Endothelial cell (in vitro differentiated cells): ENCODE measurements at regions not wholly inside any gene's neighbourhood (a gene's known extent, or its start where the extent isn't known, plus 50 kb on each side); places are given as distances from the start of the nearest gene placed in this dataset.
"Not testable (repeated sequence)": the region's sequence is repeated elsewhere in the genome, so short reads cannot be mapped to it uniquely, and the experiment has no call there.

ENCODE experiments used
- DNase-seq: peaks from one replicate; pipeline ENCODE4 v3.0.0; 2021; ENCODE audit warnings: low spot score
- H3K27ac Mint-ChIP-seq: one replicate; pipeline ENCODE4 v1.8.0; 2021; ENCODE audit warnings: mixed read lengths, inconsistent platforms; ENCODE audit not compliant: unreplicated experiment
- H3K27me3 Mint-ChIP-seq: one replicate; pipeline ENCODE4 v1.8.0; 2021; ENCODE audit warnings: mild to moderate bottlenecking, moderate library complexity, mixed read lengths, inconsistent platforms; ENCODE audit not compliant: unreplicated experiment
- H3K36me3 Mint-ChIP-seq: one replicate; pipeline ENCODE4 v1.8.0; 2021; ENCODE audit warnings: mild to moderate bottlenecking, low read depth, mixed read lengths, inconsistent platforms; ENCODE audit not compliant: unreplicated experiment
- H3K4me1 Mint-ChIP-seq: one replicate; pipeline ENCODE4 v1.8.0; 2021; ENCODE audit warnings: mild to moderate bottlenecking, mixed read lengths, inconsistent platforms; ENCODE audit not compliant: unreplicated experiment
- H3K4me3 Mint-ChIP-seq: one replicate; pipeline ENCODE4 v1.8.0; 2021; ENCODE audit warnings: mild to moderate bottlenecking, mixed read lengths, inconsistent platforms; ENCODE audit not compliant: unreplicated experiment
- H3K9me3 Mint-ChIP-seq: one replicate; pipeline ENCODE4 v1.8.0; 2021; ENCODE audit warnings: mixed read lengths, inconsistent platforms; ENCODE audit not compliant: unreplicated experiment
- TF ChIP-seq, protein P1 (sequence below): fragments of 200-600 bp; sonication (generic); IDR thresholded peaks from one replicate; pipeline ENCODE4 v1.5.0; 2021; ENCODE audit warnings: antibody characterized with exemption; ENCODE audit not compliant: unreplicated experiment

DNA sequence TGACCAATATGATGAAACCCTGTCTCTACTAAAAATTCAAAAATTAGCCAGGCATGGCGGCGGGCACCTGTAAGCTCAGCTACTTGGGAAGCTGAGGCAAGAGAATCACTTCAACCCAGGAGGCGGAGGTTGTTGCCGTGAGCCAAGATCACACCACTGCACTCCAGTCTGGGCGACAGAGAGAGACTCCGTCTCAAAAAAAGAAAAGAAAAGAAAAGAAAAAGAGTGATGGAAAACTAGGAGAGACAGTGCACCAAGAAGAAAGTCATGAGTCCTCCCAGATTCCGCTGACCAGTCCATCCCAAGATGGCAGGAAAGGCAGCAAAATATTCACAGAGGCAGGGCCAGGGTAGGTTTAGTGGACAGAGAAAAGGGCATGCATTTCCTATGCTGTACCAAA lies 226.9 kb downstream of the ASMT start:
- H3K4me1 Mint-ChIP-seq: no peaks in the 10 kb centered on the region
- H3K27me3 Mint-ChIP-seq: no peaks in the 10 kb centered on the region
- H3K4me3 Mint-ChIP-seq: no peak overlapping the region
- TF ChIP-seq, protein P1, sequence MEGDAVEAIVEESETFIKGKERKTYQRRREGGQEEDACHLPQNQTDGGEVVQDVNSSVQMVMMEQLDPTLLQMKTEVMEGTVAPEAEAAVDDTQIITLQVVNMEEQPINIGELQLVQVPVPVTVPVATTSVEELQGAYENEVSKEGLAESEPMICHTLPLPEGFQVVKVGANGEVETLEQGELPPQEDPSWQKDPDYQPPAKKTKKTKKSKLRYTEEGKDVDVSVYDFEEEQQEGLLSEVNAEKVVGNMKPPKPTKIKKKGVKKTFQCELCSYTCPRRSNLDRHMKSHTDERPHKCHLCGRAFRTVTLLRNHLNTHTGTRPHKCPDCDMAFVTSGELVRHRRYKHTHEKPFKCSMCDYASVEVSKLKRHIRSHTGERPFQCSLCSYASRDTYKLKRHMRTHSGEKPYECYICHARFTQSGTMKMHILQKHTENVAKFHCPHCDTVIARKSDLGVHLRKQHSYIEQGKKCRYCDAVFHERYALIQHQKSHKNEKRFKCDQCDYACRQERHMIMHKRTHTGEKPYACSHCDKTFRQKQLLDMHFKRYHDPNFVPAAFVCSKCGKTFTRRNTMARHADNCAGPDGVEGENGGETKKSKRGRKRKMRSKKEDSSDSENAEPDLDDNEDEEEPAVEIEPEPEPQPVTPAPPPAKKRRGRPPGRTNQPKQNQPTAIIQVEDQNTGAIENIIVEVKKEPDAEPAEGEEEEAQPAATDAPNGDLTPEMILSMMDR: no peak
- DNase-seq: no peak
- H3K27ac Mint-ChIP-seq: no peak overlapping the region
- H3K9me3 Mint-ChIP-seq: peaks cover 8% of the 10 kb centered on the region
- H3K36me3 Mint-ChIP-seq: no peaks in the 10 kb centered on the region

DNA sequence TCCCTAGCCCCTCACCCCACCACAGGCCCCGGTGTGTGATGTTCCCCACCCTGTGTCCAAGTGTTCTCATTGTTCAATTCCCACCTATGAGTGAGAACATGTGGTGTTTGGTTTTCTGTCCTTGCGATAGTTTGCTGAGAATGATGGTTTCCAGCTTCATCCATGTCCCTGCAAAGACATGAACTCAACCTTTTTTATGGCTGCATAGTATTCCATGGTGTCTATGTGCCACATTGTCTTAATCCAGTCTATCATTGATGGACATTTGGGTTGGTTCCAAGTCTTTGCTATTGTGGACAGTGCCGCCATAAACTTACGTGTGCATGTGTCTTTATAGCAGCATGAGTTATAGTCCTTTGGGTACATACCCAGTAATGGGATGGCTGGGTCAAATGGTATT lies 232.1 kb downstream of the ASMT start:
- H3K4me1 Mint-ChIP-seq, H3K4me3 Mint-ChIP-seq, H3K9me3 Mint-ChIP-seq, DNase-seq, H3K27ac Mint-ChIP-seq, H3K36me3 Mint-ChIP-seq, H3K27me3 Mint-ChIP-seq: not testable (repeated sequence)

DNA sequence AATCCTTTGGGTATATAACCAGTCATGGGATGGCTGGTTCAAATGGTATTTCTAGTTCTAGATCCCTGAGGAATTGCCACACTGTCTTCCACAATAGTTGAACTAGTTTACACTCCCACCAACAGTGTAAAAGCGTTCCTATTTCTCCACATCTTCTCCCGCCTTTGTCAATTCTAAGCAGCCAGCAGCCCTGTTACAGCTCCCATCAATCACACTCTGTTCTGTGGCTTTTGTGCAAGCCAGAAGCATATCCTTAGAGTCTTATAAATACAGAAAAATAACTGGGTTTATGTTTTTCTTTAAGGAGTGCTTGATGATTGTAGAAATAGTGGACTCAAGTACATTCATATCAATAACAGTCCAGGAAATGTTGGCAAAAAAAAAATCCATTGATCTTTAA lies 232.9 kb downstream of the ASMT start:
- not testable (repeated sequence) for H3K4me1 Mint-ChIP-seq, H3K9me3 Mint-ChIP-seq, H3K4me3 Mint-ChIP-seq, H3K27me3 Mint-ChIP-seq, H3K27ac Mint-ChIP-seq, H3K36me3 Mint-ChIP-seq, DNase-seq

DNA sequence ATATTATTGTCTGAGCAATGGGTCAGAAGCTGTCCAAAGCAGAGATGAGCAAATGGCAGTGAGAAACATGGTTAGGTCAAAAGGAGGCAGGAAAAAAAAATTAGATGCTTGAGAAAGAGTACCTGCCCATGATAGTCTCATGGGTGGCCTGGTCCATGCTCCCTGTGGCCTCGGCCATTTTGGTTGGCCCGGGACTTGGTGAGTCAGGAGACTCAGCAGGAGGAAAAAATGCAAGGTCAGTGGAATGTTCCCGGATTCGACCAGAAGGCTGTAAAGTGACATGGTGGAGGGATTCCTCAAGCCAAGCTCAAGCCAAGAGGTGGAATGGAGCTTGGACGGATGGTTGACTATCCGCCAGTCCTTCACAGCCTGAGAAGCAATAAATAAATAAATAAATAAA lies 236.7 kb downstream of the ASMT start:
- no peak overlapping the region for H3K27ac Mint-ChIP-seq
- TF ChIP-seq, protein P1: no peak

DNA sequence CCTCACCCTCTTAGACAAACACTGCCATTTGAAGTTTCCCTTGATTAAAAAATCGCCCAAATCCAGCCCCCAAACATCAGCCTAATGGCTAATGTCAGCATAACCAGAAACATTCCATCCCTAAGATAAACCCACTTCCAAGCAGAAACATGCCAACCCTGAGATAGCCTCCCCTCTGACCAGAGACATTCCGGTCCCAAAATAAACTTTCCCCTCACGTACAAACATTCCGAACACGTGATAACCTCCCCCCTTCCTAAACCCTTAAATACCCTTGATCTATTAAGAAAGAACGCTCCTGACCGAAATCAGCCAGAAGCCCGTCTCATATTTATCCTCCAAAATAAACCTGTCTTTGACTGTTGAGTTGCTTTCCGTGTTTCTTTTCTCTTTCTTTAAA lies 237.2 kb downstream of the ASMT start:
- no peak overlapping the region for H3K4me3 Mint-ChIP-seq

More for the DNA sequence above, 236.7 kb downstream of the ASMT start:
- H3K27me3 Mint-ChIP-seq: no peaks in the 10 kb centered on the region
- H3K9me3 Mint-ChIP-seq: no peaks in the 10 kb centered on the region
- DNase-seq: no peak
- peaks cover 4% of the 10 kb centered on the region for H3K36me3 Mint-ChIP-seq
- H3K4me3 Mint-ChIP-seq: no peak overlapping the region
- no peaks in the 10 kb centered on the region for H3K4me1 Mint-ChIP-seq

DNA sequence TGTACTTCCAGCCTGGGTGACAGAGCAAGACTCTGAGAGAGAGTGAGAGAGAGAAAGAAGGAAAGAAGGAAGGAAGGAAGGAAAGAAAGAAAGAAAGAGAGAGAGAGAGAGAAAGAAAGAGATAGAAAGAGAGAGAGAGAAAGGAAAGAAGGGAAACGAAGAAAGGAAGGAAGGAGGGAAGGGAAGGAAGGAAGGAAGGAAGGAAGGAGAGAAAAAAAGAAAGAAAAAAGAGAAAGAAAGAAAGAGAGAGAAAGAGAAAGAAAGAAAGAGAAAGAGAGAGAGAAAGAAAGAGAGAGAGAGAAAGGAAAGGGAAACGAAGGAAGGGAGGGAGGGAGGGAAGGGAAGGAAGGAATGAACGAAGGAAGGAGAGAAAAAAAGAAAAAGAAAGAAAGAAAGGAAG lies 238.6 kb downstream of the ASMT start:
- TF ChIP-seq, protein P1: no peak
- Mint-ChIP-seq H3K27ac (no peak overlapping the region), H3K27me3 (peaks cover 2% of the 10 kb centered on the region), H3K36me3 (peaks cover 8% of the 10 kb centered on the region), H3K4me1 (no peaks in the 10 kb centered on the region), H3K9me3 (no peaks in the 10 kb centered on the region), H3K4me3 (no peak overlapping the region)
- DNase-seq: no peak

More for the DNA sequence above, 237.2 kb downstream of the ASMT start:
- TF ChIP-seq, protein P1: no peak
- no peaks in the 10 kb centered on the region for H3K9me3 Mint-ChIP-seq
- peaks cover 4% of the 10 kb centered on the region for H3K36me3 Mint-ChIP-seq
- H3K27me3 Mint-ChIP-seq: no peaks in the 10 kb centered on the region
- H3K27ac Mint-ChIP-seq: no peak overlapping the region
- no peak for DNase-seq
- no peaks in the 10 kb centered on the region for H3K4me1 Mint-ChIP-seq
